Left ventricle myocardium inferior (tissue), 1 donor: ENCODE measurements at regions not wholly inside any gene's neighbourhood (a gene's known extent, or its start where the extent isn't known, plus 50 kb on each side); places are given as distances from the start of the nearest gene placed in this dataset.
"Not testable (repeated sequence)": the region's sequence is repeated elsewhere in the genome, so short reads cannot be mapped to it uniquely, and the experiment has no call there.

Source experiments
- DNase-seq: peaks from one replicate; pipeline ENCODE4 v3.0.0-alpha.2; 2020
- H3K27ac ChIP-seq: fragments of 200-600 bp; replicated peaks from 2 replicates; pipeline ENCODE4 v1.8.0; 2021
- H3K27me3 ChIP-seq: fragments of 200-600 bp; 2 replicates; pipeline ENCODE4 v1.8.0; 2021; ENCODE audit warnings: low read depth
- H3K36me3 ChIP-seq: fragments of 200-600 bp; 2 replicates; pipeline ENCODE4 v1.8.0; 2021
- H3K4me1 ChIP-seq: fragments of 200-600 bp; 2 replicates; pipeline ENCODE4 v1.8.0; 2021
- H3K4me3 ChIP-seq: fragments of 200-600 bp; 2 replicates; pipeline ENCODE4 v1.8.0; 2021; ENCODE audit warnings: mild to moderate bottlenecking, moderate library complexity
- H3K9me3 ChIP-seq: fragments of 200-600 bp; replicated peaks from 2 replicates; pipeline ENCODE4 v1.8.0; 2021
- intact Hi-C: fragments of 100-400 bp; cut with micrococcal nuclease; formaldehyde crosslinking; loops from one replicate; pipeline ENCODE4 v1.11.0; 2022
- TF ChIP-seq, protein P1 (sequence below): fragments of 200-600 bp; IDR thresholded peaks from 2 replicates; pipeline ENCODE4 v1.8.0; 2021; ENCODE audit warnings: antibody characterized with exemption, mild to moderate bottlenecking, borderline replicate concordance
- donor health status: DM: no; HTN: yes; CAD: no; lungs with severe emphysema.

DNA sequence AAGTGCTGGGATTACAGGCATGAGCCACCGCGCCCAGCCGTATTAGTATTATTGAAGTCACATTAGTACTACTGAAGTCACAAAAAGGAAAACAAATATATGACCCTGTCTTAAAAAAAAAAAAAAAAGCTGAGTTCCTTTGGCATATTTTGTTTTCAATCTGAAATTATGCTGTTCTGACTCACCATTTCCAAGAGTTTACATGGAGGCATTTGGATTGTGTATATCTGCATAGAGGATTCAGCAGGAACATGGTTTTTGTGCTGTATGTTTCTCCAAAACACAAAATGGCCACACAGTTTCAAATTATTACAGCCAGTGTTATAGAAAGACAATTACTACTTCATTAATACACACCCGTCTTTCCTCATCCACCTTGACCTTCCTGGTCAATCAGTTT is 103.5 kb upstream of the TSC22D1 start:
- H3K36me3 ChIP-seq: no peaks in the 10 kb centered on the region
- H3K27me3 ChIP-seq: no peaks in the 10 kb centered on the region
- no peak for DNase-seq
- H3K4me1 ChIP-seq: no peaks in the 10 kb centered on the region
- no peaks in the 10 kb centered on the region for H3K9me3 ChIP-seq
- intact Hi-C loops: no loop called here
- H3K4me3 ChIP-seq: no peak overlapping the region
- no peak overlapping the region for H3K27ac ChIP-seq
- TF ChIP-seq, protein P1, sequence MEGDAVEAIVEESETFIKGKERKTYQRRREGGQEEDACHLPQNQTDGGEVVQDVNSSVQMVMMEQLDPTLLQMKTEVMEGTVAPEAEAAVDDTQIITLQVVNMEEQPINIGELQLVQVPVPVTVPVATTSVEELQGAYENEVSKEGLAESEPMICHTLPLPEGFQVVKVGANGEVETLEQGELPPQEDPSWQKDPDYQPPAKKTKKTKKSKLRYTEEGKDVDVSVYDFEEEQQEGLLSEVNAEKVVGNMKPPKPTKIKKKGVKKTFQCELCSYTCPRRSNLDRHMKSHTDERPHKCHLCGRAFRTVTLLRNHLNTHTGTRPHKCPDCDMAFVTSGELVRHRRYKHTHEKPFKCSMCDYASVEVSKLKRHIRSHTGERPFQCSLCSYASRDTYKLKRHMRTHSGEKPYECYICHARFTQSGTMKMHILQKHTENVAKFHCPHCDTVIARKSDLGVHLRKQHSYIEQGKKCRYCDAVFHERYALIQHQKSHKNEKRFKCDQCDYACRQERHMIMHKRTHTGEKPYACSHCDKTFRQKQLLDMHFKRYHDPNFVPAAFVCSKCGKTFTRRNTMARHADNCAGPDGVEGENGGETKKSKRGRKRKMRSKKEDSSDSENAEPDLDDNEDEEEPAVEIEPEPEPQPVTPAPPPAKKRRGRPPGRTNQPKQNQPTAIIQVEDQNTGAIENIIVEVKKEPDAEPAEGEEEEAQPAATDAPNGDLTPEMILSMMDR: no peak

DNA sequence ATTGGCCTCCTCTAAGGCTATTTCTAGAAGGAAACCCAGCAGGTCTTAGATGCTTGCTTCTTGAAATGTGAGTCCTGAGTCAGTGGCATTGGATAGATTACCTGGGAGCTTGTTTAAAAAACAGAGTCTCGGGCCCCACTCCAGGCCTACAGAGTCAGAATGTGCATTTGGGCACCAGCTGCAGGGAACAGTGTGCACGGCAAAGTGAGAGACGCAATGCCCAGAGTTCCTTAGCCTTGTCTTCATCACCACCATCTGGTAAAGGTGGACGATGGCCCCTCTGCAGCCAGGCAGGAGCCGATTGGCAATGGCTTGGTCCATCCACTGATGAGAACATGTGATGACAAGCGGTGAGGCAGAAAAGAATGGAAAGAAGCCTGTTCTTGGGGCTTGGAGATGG is 102.1 kb upstream of the TSC22D1 start:
- no peaks in the 10 kb centered on the region for H3K9me3 ChIP-seq
- no peak overlapping the region for H3K27ac ChIP-seq
- DNase-seq: no peak
- intact Hi-C loops: no loop called here
- no peaks in the 10 kb centered on the region for H3K27me3 ChIP-seq
- H3K36me3 ChIP-seq: no peaks in the 10 kb centered on the region
- H3K4me3 ChIP-seq: no peak overlapping the region
- TF ChIP-seq, protein P1: no peak
- no peaks in the 10 kb centered on the region for H3K4me1 ChIP-seq

DNA sequence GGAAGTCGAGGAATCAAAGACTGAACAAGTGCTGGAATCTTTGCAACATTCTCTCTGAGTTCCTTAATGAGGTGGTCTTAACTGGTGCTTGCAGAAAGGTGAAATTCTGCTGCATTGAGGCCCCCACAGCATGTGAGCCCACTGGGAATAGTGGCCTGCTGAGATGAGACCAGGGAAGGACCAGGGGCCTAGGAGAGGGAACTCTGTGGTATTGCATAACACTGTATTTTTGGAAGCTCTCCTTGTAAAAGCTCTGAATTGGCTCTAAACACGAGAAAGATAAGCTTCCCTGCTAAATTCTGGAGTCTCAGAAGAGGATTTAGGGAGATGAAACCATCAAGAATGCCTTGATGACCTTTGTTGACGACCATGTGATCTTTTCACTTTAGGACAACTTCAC is 100.4 kb upstream of the TSC22D1 start:
- no peaks in the 10 kb centered on the region for H3K27me3 ChIP-seq
- H3K9me3 ChIP-seq: no peaks in the 10 kb centered on the region
- H3K27ac ChIP-seq: no peak overlapping the region
- DNase-seq: no peak
- H3K36me3 ChIP-seq: no peaks in the 10 kb centered on the region
- no peaks in the 10 kb centered on the region for H3K4me1 ChIP-seq
- intact Hi-C loops: no loop called here
- H3K4me3 ChIP-seq: no peak overlapping the region
- TF ChIP-seq, protein P1: no peak

DNA sequence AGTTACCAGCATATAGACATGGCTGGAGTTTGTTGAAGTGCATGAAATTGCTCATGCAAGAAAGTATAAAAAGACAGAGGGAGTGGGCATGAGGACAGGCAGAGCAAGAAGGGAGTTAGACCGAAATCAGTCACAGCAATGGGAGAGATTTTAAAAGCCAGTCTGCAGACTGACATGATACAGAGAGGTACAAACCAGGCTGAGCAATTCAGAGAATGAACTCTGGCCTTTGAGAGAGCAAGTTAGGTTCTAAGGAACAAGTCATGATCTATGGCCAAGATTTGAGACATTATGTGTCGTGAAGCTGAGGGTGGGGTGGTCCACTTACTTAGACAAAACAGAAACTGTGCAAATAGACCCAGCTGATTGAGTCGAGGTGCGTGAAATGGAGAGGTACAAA is 93.4 kb upstream of the TSC22D1 start:
- no peaks in the 10 kb centered on the region for H3K9me3 ChIP-seq
- intact Hi-C loops: no loop called here
- H3K4me1 ChIP-seq: peaks cover 17% of the 10 kb centered on the region
- H3K27ac ChIP-seq: no peak overlapping the region
- no peak overlapping the region for H3K4me3 ChIP-seq
- no peak for DNase-seq
- TF ChIP-seq, protein P1: no peak
- no peaks in the 10 kb centered on the region for H3K27me3 ChIP-seq
- H3K36me3 ChIP-seq: no peaks in the 10 kb centered on the region

DNA sequence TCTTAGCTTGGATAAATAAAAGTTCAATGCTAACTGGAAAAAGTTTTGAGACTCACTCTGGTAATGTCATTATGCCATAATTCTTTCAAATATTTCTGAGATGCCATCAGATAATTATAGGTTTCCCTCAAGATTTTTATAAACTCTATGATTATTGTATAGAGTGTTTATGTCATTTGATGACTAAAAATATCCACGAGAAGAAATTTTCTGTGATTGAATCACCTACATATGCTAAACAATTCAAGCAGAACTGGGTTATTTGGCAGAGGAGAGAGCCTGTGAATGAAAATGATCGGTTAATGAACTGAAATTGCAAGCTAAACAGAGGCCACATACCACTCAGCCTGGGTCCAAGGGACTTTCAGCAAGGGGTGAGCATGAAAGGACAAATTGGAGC is 92.6 kb upstream of the TSC22D1 start:
- Histone ChIP-seq H3K4me3 (no peak overlapping the region), H3K27me3 (no peaks in the 10 kb centered on the region), H3K27ac (peak overlapping the region; percentile 31), H3K9me3 (no peaks in the 10 kb centered on the region), H3K36me3 (no peaks in the 10 kb centered on the region), H3K4me1 (peaks cover 17% of the 10 kb centered on the region)
- TF ChIP-seq, protein P1: no peak
- DNase-seq: no peak
- intact Hi-C loops: no loop called here

DNA sequence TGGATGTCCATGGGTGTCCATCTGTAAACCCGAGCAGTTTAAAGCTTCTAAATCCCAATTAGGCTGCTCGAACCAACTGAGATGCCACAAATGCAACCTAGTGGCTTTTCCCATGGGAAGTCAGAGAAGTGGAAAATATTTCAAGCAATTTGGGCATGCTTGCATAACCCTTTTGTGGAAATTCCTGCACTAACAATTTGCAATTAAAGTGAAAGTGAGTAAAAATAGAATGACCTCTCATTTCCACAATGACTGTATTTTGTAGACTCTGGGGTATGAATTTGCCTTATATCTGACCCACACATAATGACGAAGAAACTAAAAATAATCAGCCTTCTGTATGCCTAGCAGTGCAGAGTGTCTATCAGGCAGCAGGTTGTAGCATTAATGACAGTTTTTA is 91.8 kb upstream of the TSC22D1 start:
- Histone ChIP-seq H3K27ac (peak overlapping the region; percentile 31), H3K9me3 (no peaks in the 10 kb centered on the region), H3K4me1 (peaks cover 17% of the 10 kb centered on the region), H3K4me3 (no peak overlapping the region), H3K27me3 (no peaks in the 10 kb centered on the region), H3K36me3 (no peaks in the 10 kb centered on the region)
- intact Hi-C loops: no loop called here
- TF ChIP-seq, protein P1: no peak
- no peak for DNase-seq

DNA sequence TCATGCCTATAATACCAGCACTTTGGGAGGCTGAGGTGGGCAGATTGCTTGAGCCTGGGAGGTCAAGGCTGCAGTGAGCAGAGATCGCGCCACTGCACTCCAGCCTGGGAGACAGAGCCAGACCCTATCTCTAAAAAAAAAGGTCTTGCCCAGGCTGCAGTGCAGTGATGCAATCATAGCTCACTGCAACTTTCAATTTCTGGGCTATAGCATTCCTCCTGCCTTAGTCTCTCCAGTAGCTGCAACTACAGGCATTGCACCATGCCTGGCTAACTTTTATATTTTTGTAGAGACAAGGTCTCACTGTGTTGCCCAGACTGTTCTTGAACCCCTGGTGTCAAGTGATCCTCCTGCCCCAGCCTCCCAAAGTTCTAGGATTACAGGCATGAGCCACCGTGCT is 90.4 kb upstream of the TSC22D1 start:
- H3K9me3 ChIP-seq, H3K27me3 ChIP-seq, intact Hi-C loops, H3K4me3 ChIP-seq, H3K27ac ChIP-seq, H3K36me3 ChIP-seq, DNase-seq: not testable (repeated sequence)
- H3K4me1 ChIP-seq: peaks cover 17% of the 10 kb centered on the region
